ENCODE measurements at regions not wholly inside any gene's neighbourhood (a gene's known extent, or its start where the extent isn't known, plus 50 kb on each side); places are given as distances from the start of the nearest gene placed in this dataset.

DNA sequence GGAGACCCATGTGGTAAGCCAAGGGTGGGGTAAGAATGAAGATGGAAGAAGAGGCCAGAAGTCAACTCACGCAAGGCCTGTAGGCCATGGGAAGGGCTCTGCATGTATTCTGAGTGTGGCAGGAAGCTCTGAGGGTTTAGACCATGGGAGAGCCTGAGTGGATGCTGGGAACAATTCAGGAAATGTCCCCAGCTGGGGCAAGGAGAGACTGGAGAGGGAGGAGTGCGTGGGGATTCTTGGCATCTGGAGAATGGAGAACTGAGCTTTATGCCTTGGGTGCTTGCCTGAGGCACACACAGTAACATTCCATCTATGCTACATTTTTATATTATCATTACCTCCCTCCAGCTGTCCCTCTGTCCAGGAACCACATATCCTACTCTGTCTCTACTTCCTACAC, 50.4 kb upstream of the CD82 start (continued):
- TF ChIP-seq, protein P1, sequence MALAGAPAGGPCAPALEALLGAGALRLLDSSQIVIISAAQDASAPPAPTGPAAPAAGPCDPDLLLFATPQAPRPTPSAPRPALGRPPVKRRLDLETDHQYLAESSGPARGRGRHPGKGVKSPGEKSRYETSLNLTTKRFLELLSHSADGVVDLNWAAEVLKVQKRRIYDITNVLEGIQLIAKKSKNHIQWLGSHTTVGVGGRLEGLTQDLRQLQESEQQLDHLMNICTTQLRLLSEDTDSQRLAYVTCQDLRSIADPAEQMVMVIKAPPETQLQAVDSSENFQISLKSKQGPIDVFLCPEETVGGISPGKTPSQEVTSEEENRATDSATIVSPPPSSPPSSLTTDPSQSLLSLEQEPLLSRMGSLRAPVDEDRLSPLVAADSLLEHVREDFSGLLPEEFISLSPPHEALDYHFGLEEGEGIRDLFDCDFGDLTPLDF (CRISPR knock-in tag; IDR thresholded peaks at IDR 0.05) = no peak
- TF ChIP-seq, protein P2, sequence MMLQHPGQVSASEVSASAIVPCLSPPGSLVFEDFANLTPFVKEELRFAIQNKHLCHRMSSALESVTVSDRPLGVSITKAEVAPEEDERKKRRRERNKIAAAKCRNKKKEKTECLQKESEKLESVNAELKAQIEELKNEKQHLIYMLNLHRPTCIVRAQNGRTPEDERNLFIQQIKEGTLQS (CRISPR knock-in tag; conservative IDR thresholded peaks at IDR 0.05) = no peak
